C4-2B (cell line): ENCODE measurements at regions not wholly inside any gene's neighbourhood (a gene's known extent, or its start where the extent isn't known, plus 50 kb on each side); places are given as distances from the start of the nearest gene placed in this dataset.

ENCODE experiments used
- CTCF ChIP-seq: fragments of 450-650 bp; conservative IDR thresholded peaks from 2 replicates; pipeline ENCODE4 v1.5.1; 2017; ENCODE audit warnings: mild to moderate bottlenecking
- ZFX ChIP-seq: fragments of 450-650 bp; IDR thresholded peaks from 2 replicates; pipeline ENCODE4 v1.6.1; 2017

- TF ChIP-seq CTCF, result no peak
- no peak for TF ChIP-seq ZFX
Observed at GRCh38 chr18:8549254-8549757, 59.9 kb upstream of the RAB12 start.
